Heart left ventricle (tissue), 13 donors: ENCODE measurements at regions not wholly inside any gene's neighbourhood (a gene's known extent, or its start where the extent isn't known, plus 50 kb on each side); places are given as distances from the start of the nearest gene placed in this dataset.
A peak's percentile ranks its signal among the peaks of the same experiment; 100 is the strongest.

Experiments
- CTCF ChIP-seq, 12 donors: fragments of 200-600 bp; sonication (generic) in 4 of 12; IDR thresholded peaks; one replicate each; pipeline versions ENCODE4 v1.5.0 to v1.8.0; 2018 to 2022; ENCODE audit warnings: antibody characterized with exemption in 12 of 12, mild to moderate bottlenecking in 5 of 12
- POLR2A ChIP-seq, 2 donors: fragments of 450-650 bp; IDR thresholded peaks; one replicate each; pipeline ENCODE4 v1.6.1; 2017; ENCODE audit warnings: antibody characterized with exemption in 2 of 2, mild to moderate bottlenecking in 2 of 2, moderate library complexity in 2 of 2
- donor health status: ischemic (EF 13 %, LVEDD 7.1; RV severe dilation, severe dysfunction).
- donor health status: DM: no; HTN: yes; CAD: no.
- donor health status: DM: no; HTN: no; CAD: no.
- donor health status: ischemic (EF 25% LVEDD 6.9; RV normal size, moderate dysfunction).
- donor health status: ischemic (EF 25% LVEDD 5.7; RV mildly dilated, moderate dysfunction).
- donor health status: ischemic (EF 35%, LVEDD 5.7; RV mildly dilated, moderate dysfunction).
- donor health status: nonischemic (EF 11% LVEDD 7.7; RV severe dilation, severe dysfunction).
- donor health status: DM: yes; HTN: yes; CAD: no.
- donor health status: PGD.
- donor health status: ischemic (EF 29% LVEDD 5.4; RV normal size, mild dysfunction).
- donor health status: nonischemic (EF 23%, LVEDD 6.1; RV moderate dilation, normal function).

- peak in 2 of 12 donors; percentile 16 to 20 for TF ChIP-seq CTCF (IDR thresholded peaks at IDR 0.05)
- TF ChIP-seq POLR2A (IDR thresholded peaks at IDR 0.05): no peak
These were observed 168.2 kb upstream of the CADM1 start for GRCh38 chr11:115672412-115672811.
